Activated CD4-positive, alpha-beta T cell treated with anti-CD3 and anti-CD28 coated beads, Interleukin-2, amount 50 U/mL, for 4 hours (primary cell): ENCODE measurements at regions not wholly inside any gene's neighbourhood (a gene's known extent, or its start where the extent isn't known, plus 50 kb on each side); places are given as distances from the start of the nearest gene placed in this dataset.
"Not testable (repeated sequence)": the region's sequence is repeated elsewhere in the genome, so short reads cannot be mapped to it uniquely, and the experiment has no call there.

Experiments used
- DNase-seq, 2 experiments: peaks; one replicate each; pipeline ENCODE4 v3.0.0-alpha.2; 2020

GRCh38 chrX:77167993-77168392 lies 279.2 kb upstream of the FGF16 start:
- no peak for DNase-seq

- DNase-seq, result no peak
Observed at GRCh38 chrX:77174680-77175519, 272.3 kb upstream of the FGF16 start.

- DNase-seq, result no peak
Observed at GRCh38 chrX:77200663-77201062, 246.5 kb upstream of the FGF16 start.

GRCh38 chrX:77223046-77223445 lies 224.1 kb upstream of the FGF16 start:
- no peak for DNase-seq

GRCh38 chrX:77264490-77264889 lies 182.7 kb upstream of the FGF16 start:
- DNase-seq, result no peak

- DNase-seq, result no peak
Observed at GRCh38 chrX:77275392-77275791, 171.8 kb upstream of the FGF16 start.

- DNase-seq, result no peak
Observed at GRCh38 chrX:77276742-77277141, 170.4 kb upstream of the FGF16 start.

- DNase-seq, result no peak
Observed at GRCh38 chrX:77277911-77278310, 169.3 kb upstream of the FGF16 start.

- not testable (repeated sequence) for DNase-seq
Observed at GRCh38 chrX:77279373-77279772, 167.8 kb upstream of the FGF16 start.

- DNase-seq, result no peak
Observed at GRCh38 chrX:77293331-77293995, 153.7 kb upstream of the FGF16 start.

GRCh38 chrX:77298296-77298695 lies 148.9 kb upstream of the FGF16 start:
- no peak for DNase-seq

- DNase-seq, result no peak
Observed at GRCh38 chrX:77298790-77299189, 148.4 kb upstream of the FGF16 start.

- DNase-seq, result no peak
Observed at GRCh38 chrX:77299549-77299948, 147.6 kb upstream of the FGF16 start.

- DNase-seq, result no peak
Observed at GRCh38 chrX:77342004-77342403, 105.2 kb upstream of the FGF16 start.

GRCh38 chrX:77346859-77347258 lies 100.3 kb upstream of the FGF16 start:
- DNase-seq, result no peak

GRCh38 chrX:77347572-77347971 lies 99.6 kb upstream of the FGF16 start:
- no peak for DNase-seq

- no peak for DNase-seq
Observed at GRCh38 chrX:77389891-77390290, 57.3 kb upstream of the FGF16 start.

GRCh38 chrX:77390365-77390764 lies 56.8 kb upstream of the FGF16 start:
- DNase-seq, result not testable (repeated sequence)

- no peak for DNase-seq
Observed at GRCh38 chrX:77396781-77397180, 50.4 kb upstream of the FGF16 start.
